Dedifferentiated amniotic fluid mesenchymal stem cell (primary cell): ENCODE measurements at regions not wholly inside any gene's neighbourhood (a gene's known extent, or its start where the extent isn't known, plus 50 kb on each side); places are given as distances from the start of the nearest gene placed in this dataset.
"Not testable (repeated sequence)": the region's sequence is repeated elsewhere in the genome, so short reads cannot be mapped to it uniquely, and the experiment has no call there.

ENCODE experiments used
- DNase-seq: peaks from one replicate; pipeline ENCODE4 v3.0.0-alpha.2; 2016; ENCODE audit errors: extremely low spot score

DNA sequence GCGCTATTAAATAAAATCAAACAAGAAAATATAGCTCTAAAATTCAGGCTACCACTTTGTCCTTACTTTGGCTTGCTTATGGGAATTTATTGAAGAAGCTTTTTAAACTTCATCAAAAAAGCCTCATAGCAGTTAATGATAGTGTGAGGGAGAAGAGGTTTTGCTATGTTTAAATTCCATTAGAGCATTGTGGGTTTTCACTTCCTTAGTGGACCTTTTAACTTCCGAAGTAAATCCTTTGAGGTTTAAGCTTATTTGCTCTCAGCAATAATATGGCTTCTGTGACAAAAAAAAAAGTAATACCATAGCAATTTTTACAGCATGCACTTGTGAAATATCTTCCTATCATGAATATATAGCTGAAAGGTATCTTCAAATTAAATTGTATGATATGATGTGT, 120.2 kb upstream of the NDST4 start:
- DNase-seq = no peak

GRCh38 chr4:115229873-115230272, 116.5 kb upstream of the NDST4 start:
- no peak for DNase-seq

GRCh38 chr4:115228851-115229250, 115.4 kb upstream of the NDST4 start:
- no peak for DNase-seq

DNA sequence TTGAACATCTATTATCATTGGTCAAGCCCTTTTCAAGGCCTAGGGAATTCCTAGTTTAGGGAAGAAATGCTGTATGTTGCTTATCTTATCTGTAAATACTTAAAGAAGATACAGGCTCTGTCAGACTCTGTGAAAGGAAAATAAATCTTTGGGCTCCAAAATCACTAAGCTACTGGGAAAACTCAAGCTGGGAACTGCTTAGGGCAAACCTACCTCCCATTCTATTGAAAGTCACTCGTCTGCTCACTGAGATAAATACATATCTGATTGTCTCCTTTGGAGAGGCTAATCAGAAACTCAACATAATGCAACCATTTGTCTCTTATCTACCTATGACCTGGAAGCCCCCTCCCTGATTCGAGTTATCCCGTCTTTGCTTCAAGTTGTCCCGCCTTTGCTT, 108.6 kb upstream of the NDST4 start:
- DNase-seq = no peak

DNA sequence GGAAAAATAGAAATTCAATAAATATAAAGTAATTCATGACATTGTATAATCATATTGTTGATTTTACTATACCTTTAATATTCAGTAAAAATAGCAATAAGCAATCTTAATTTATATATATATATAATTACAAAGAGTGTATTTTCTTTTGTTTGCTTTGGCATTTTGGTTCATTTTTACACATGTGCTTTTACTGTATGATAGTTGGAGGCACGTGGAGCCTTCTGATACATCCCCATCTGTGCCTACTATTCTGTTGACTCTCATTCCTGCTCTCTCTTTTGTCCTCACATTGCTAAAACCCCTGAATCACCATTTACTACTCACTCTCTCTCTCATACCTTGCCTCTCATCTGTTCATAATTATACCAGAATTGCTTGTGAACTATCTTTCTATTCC, 106.4 kb upstream of the NDST4 start:
- no peak for DNase-seq

DNA sequence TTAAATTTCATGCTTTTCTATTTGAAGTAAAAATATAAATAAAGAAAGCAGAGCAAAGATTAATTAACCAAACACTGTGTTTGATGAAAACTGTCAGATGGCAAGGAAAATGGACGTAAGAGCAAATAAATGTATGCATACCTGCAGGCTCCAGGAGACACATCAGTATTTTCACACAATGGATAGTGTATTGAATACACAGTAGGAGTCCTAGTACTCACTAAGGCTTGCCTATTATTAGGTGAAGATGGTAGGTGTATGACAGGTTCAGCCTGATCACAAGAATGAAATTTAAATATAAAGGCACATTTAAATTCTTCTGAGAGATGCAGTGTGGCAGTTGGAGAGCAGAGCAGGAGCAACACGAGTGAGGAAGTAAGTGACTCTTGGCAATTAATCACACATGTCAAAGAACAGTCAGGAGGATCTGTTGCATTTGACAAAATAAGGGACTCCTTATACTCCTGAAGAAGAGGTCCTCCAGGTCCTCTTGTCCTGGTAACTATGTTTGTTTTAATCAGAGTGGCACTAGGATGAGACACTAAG, 106.0 kb upstream of the NDST4 start:
- no peak for DNase-seq

DNA sequence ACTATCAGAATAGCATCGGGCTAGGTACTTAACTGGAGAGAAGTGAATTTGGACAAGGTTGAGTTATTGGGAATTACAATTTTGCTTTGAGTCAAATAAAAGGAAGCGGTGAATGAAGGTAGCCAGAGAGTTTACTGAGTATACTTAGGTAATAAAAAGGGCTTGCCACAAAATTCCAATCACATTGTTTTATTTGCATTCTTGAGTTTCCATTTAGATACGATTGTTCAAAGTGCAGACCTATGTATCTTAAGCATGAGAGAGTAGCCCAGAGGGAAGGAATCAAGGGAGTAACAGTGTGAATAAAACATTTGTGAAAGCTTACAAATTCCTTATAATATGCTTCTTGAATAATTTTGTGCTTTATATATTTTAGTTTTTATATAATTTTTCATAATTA, 102.5 kb upstream of the NDST4 start:
- no peak for DNase-seq

DNA sequence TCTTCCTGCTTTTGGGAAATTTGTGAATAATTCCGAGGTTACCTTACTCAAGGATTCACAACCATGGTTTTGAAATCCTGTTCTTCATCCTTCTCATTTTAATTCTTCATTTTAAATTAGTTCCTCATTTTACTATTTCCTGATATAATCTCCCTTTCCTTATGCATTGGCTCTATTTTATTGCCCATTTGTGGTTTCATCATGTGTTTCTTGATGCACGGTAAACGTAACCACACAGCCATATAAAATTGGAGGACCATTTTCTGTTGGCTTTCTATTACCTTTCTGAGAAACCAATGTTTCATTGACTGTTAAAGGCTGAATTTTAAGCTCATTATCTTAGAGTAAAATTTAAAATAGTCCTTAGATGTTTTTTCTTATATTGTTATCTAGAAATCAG, 100.3 kb upstream of the NDST4 start:
- no peak for DNase-seq

DNA sequence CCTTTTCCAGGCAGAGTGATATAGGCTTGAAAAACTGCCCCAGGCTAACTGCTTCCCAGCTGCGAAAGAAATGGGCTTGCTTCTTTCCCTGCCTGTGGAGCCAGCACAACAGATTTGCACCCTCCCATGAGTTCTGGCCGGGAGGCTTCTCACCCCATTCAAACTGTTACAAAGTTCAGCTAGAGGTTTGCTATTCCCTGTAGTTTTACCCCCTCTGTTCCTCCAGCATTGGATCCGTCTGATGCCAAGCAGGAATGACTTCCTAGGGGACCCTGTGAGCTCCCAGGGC, 87.6 kb upstream of the NDST4 start:
- no peak for DNase-seq

GRCh38 chr4:115200201-115201041, 87.0 kb upstream of the NDST4 start:
- DNase-seq = not testable (repeated sequence)

DNA sequence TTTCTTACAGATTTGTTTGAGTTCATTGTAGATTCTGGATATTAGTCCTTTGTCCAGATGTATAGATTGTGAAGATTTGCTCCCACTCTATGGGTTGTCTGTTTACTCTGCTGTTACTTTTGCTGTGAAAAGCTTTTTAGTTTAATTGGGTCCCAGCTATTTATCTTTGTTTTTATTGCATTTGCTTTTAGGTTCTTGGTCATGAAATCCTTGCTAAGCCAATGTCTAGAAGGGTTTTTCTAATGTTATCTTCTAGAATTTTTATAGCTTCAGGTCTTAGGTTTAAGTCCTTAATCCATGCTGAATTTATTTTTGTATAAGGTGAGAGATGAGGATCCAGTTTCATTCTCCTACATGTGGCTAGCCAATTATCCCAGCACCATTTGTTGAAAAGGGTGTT, 81.2 kb upstream of the NDST4 start:
- DNase-seq = not testable (repeated sequence)

DNA sequence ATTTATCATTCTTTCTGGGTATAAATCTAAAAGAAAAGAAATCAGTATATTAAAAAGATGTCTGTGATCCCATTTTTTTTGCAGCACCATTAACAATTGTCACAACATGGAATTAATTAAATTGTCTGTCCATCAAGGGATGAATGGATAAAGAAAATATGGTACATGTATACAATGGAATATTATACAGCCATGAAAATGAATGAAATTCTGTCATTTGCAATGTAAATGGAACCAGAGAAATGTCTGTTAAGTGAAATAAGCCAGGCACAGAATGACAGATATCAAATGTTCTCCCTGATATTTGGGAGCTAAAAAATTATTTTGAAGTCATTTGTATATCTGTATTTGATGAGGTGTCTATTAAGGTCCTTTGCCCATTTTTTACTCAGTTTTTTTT, 77.1 kb upstream of the NDST4 start:
- DNase-seq = no peak

GRCh38 chr4:115187136-115187535, 73.7 kb upstream of the NDST4 start:
- DNase-seq = no peak

GRCh38 chr4:115179438-115180062, 66.1 kb upstream of the NDST4 start:
- not testable (repeated sequence) for DNase-seq

GRCh38 chr4:115178687-115179086, 65.3 kb upstream of the NDST4 start:
- DNase-seq = not testable (repeated sequence)

DNA sequence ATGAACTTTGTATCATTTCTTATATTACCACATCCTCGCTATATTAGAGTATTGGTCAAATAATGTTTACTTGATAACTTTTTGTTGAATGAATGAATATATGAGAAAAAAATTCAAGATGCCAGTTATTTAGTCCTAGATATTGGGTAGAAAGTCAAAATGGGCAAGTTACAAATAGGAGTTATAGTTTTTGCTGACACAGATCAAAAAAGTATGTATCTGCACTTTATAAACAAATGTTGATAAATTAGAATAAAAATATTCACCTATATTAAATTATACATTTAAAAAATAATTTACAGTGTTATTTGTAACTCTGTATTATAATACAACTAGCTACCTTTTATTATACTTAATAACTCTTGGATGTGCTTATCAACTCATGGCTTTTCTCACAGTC, 57.8 kb upstream of the NDST4 start:
- no peak for DNase-seq

DNA sequence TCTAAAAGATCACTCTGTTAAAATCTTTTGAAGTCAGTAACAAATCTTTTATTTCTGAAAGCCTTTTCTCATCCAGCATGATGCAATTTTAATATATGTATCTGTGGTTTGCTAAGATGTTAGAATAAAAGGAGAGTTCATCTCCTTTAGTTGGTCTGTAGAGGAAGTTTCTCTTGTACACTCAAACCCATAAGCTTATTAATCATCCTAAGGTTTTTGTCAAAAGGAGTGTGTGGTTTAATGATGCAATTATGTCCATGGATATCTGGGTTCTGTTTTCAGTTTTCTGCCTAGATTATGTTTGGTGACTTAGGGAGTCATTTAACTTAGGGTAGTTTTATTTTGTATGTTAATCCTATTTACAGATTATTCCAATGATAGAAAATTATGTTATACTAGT, 52.1 kb upstream of the NDST4 start:
- DNase-seq = no peak
